ENCODE measurements at regions not wholly inside any gene's neighbourhood (a gene's known extent, or its start where the extent isn't known, plus 50 kb on each side); places are given as distances from the start of the nearest gene placed in this dataset.

GRCh38 chr5:66477596-66477995 is 118.6 kb upstream of the MAST4 start:
- TF ChIP-seq CTCF (IDR thresholded peaks at IDR 0.05; ENCODE audit: low read length): no peak
- no peak for TF ChIP-seq EZH2 (IDR thresholded peaks at IDR 0.05; ENCODE audit: borderline replicate concordance, low read length)
